ENCODE measurements at regions not wholly inside any gene's neighbourhood (a gene's known extent, or its start where the extent isn't known, plus 50 kb on each side); places are given as distances from the start of the nearest gene placed in this dataset.

GRCh38 chr18:55097456-55098170, 138.4 kb upstream of the CCDC68 start:
- Mint-ChIP-seq H3K9me3 (ENCODE audit: low read depth) (no peaks in the 10 kb centered on the region), H3K4me1 (ENCODE audit: low read depth) (peaks cover 30% of the 10 kb centered on the region), H3K27me3 (ENCODE audit: low read depth) (no peaks in the 10 kb centered on the region), H3K36me3 (ENCODE audit: low read depth) (no peaks in the 10 kb centered on the region), H3K27ac (ENCODE audit: unreplicated experiment) (no peak overlapping the region), H3K4me3 (ENCODE audit: unreplicated experiment) (no peak overlapping the region)
- no peak for TF ChIP-seq CTCF (IDR thresholded peaks at IDR 0.05)
- DNase-seq (ENCODE audit: low spot score) = no peak

- TF ChIP-seq CTCF (IDR thresholded peaks at IDR 0.05) = peak; percentile 73
- Mint-ChIP-seq H3K27me3 (ENCODE audit: low read depth) (no peaks in the 10 kb centered on the region), H3K4me1 (ENCODE audit: low read depth) (peaks cover 30% of the 10 kb centered on the region), H3K4me3 (ENCODE audit: unreplicated experiment) (no peak overlapping the region), H3K9me3 (ENCODE audit: low read depth) (no peaks in the 10 kb centered on the region), H3K36me3 (ENCODE audit: low read depth) (no peaks in the 10 kb centered on the region), H3K27ac (ENCODE audit: unreplicated experiment) (no peak overlapping the region)
- DNase-seq (ENCODE audit: low spot score) = no peak
Measured at GRCh38 chr18:55096263-55096951, 137.1 kb upstream of the CCDC68 start.

GRCh38 chr18:55095584-55095983, 136.3 kb upstream of the CCDC68 start:
- DNase-seq (ENCODE audit: low spot score) = no peak
- H3K4me1 Mint-ChIP-seq (ENCODE audit: low read depth) = peaks cover 22% of the 10 kb centered on the region
- no peaks in the 10 kb centered on the region for H3K27me3 Mint-ChIP-seq (ENCODE audit: low read depth)
- no peak overlapping the region for H3K4me3 Mint-ChIP-seq (ENCODE audit: unreplicated experiment)
- H3K27ac Mint-ChIP-seq (ENCODE audit: unreplicated experiment) = no peak overlapping the region
- no peaks in the 10 kb centered on the region for H3K9me3 Mint-ChIP-seq (ENCODE audit: low read depth)
- no peak for TF ChIP-seq CTCF (IDR thresholded peaks at IDR 0.05)
- no peaks in the 10 kb centered on the region for H3K36me3 Mint-ChIP-seq (ENCODE audit: low read depth)

GRCh38 chr18:55093808-55094207, 134.5 kb upstream of the CCDC68 start:
- DNase-seq (ENCODE audit: low spot score) = no peak
- no peaks in the 10 kb centered on the region for H3K27me3 Mint-ChIP-seq (ENCODE audit: low read depth)
- no peak for TF ChIP-seq CTCF (IDR thresholded peaks at IDR 0.05)
- no peak overlapping the region for H3K4me3 Mint-ChIP-seq (ENCODE audit: unreplicated experiment)
- no peak overlapping the region for H3K27ac Mint-ChIP-seq (ENCODE audit: unreplicated experiment)
- H3K36me3 Mint-ChIP-seq (ENCODE audit: low read depth) = no peaks in the 10 kb centered on the region
- no peaks in the 10 kb centered on the region for H3K9me3 Mint-ChIP-seq (ENCODE audit: low read depth)
- H3K4me1 Mint-ChIP-seq (ENCODE audit: low read depth) = peaks cover 17% of the 10 kb centered on the region

GRCh38 chr18:55093295-55093694, 134.0 kb upstream of the CCDC68 start:
- TF ChIP-seq CTCF (IDR thresholded peaks at IDR 0.05) = no peak
- Mint-ChIP-seq H3K27me3 (ENCODE audit: low read depth) (no peaks in the 10 kb centered on the region), H3K4me1 (ENCODE audit: low read depth) (peaks cover 17% of the 10 kb centered on the region), H3K27ac (ENCODE audit: unreplicated experiment) (no peak overlapping the region), H3K9me3 (ENCODE audit: low read depth) (no peaks in the 10 kb centered on the region), H3K4me3 (ENCODE audit: unreplicated experiment) (no peak overlapping the region), H3K36me3 (ENCODE audit: low read depth) (no peaks in the 10 kb centered on the region)
- no peak for DNase-seq (ENCODE audit: low spot score)
